Naive thymus-derived CD4-positive, alpha-beta T cell (primary cell): ENCODE measurements at regions not wholly inside any gene's neighbourhood (a gene's known extent, or its start where the extent isn't known, plus 50 kb on each side); places are given as distances from the start of the nearest gene placed in this dataset.
"Not testable (repeated sequence)": the region's sequence is repeated elsewhere in the genome, so short reads cannot be mapped to it uniquely, and the experiment has no call there.

Source experiments
- ATAC-seq: fragments of 150-1000 bp; cut with Tn5 transposase; 2 replicates; pipeline ENCODE4 v1.10.0; 2021; ENCODE audit warnings: mild to moderate bottlenecking, moderate library complexity
- CTCF ChIA-PET: fragments of 350-600 bp; sonication (Branson Sonifier 250); formaldehyde crosslinking; loops from one replicate; lab custom pipeline; 2021; ENCODE audit warnings: antibody characterized with exemption; lab: Charles Lee
- POLR2A ChIA-PET: fragments of 350-600 bp; sonication (Branson Sonifier 250); formaldehyde crosslinking; loops from one replicate; lab custom pipeline; 2021; ENCODE audit warnings: antibody characterized with exemption, inconsistent platforms; lab: Charles Lee
- DNase-seq, 9 donors: peaks; one replicate each; pipeline versions ENCODE4 v3.0.0 to v3.0.0-alpha.2; 2020 to 2022; ENCODE audit warnings: mixed read lengths in 1 of 9
- H3K27ac ChIP-seq: one replicate; pipeline ENCODE4 v1.7.0; 2013; ENCODE audit warnings: mild to moderate bottlenecking, low read depth, low read length, moderate library complexity
- H3K27me3 ChIP-seq, 2 donors: one replicate each; pipeline ENCODE4 v1.7.0; 2013; ENCODE audit warnings: low read length in 2 of 2, mild to moderate bottlenecking in 2 of 2, moderate library complexity in 2 of 2; ENCODE audit not compliant: control insufficient read depth in 2 of 2, insufficient read depth in 2 of 2
- H3K36me3 ChIP-seq, 3 experiments: 1 replicate in 2 of 3; 2 replicates in 1 of 3; pipeline ENCODE4 v1.7.0; 2013; ENCODE audit warnings: low read length in 3 of 3, mild to moderate bottlenecking in 3 of 3, moderate library complexity in 1 of 3; ENCODE audit not compliant: insufficient read depth in 3 of 3, control insufficient read depth in 2 of 3
- H3K4me1 ChIP-seq, 2 donors: one replicate each; pipeline ENCODE4 v1.7.0; 2013; ENCODE audit warnings: low read length in 2 of 2, mild to moderate bottlenecking in 2 of 2, moderate library complexity in 1 of 2; ENCODE audit not compliant: control insufficient read depth in 2 of 2, insufficient read depth in 2 of 2
- H3K4me3 ChIP-seq: 2 replicates; pipeline ENCODE4 v1.7.0; 2013; ENCODE audit warnings: mild to moderate bottlenecking, low read length
- H3K9me3 ChIP-seq, 3 experiments: 1 replicate in 2 of 3; 2 replicates in 1 of 3; pipeline ENCODE4 v1.7.0; 2013; ENCODE audit warnings: low read length in 3 of 3; ENCODE audit not compliant: control insufficient read depth in 2 of 3
- H3K27ac Mint-ChIP-seq, 9 donors: one replicate each; pipeline ENCODE4 v1.8.0; 2020 to 2022; ENCODE audit warnings: mixed read lengths in 9 of 9, mild to moderate bottlenecking in 8 of 9, moderate library complexity in 5 of 9, inconsistent platforms in 2 of 9
- H3K27me3 Mint-ChIP-seq, 5 donors: one replicate each; pipeline ENCODE4 v1.8.0; 2021 to 2022; ENCODE audit warnings: mixed read lengths in 5 of 5, mild to moderate bottlenecking in 1 of 5
- H3K36me3 Mint-ChIP-seq, 5 donors: one replicate each; pipeline ENCODE4 v1.8.0; 2020 to 2022; ENCODE audit warnings: mixed read lengths in 5 of 5, mild to moderate bottlenecking in 3 of 5, inconsistent platforms in 1 of 5
- H3K4me1 Mint-ChIP-seq, 7 donors: one replicate each; pipeline ENCODE4 v1.8.0; 2020 to 2022; ENCODE audit warnings: mixed read lengths in 7 of 7, mild to moderate bottlenecking in 3 of 7, inconsistent platforms in 1 of 7
- H3K4me3 Mint-ChIP-seq, 10 donors: one replicate each; pipeline ENCODE4 v1.8.0; 2020 to 2022; ENCODE audit warnings: mild to moderate bottlenecking in 10 of 10, mixed read lengths in 10 of 10, moderate library complexity in 6 of 10, inconsistent platforms in 2 of 10
- H3K9me3 Mint-ChIP-seq, 11 donors: one replicate each; pipeline ENCODE4 v1.8.0; 2020 to 2022; ENCODE audit warnings: mixed read lengths in 11 of 11, mild to moderate bottlenecking in 4 of 11, inconsistent platforms in 1 of 11, moderate library complexity in 1 of 11
- intact Hi-C, 2 donors: fragments of 100-400 bp; cut with micrococcal nuclease; formaldehyde crosslinking; loops; one replicate each; pipeline ENCODE4 v1.15.1; 2023

- CTCF ChIA-PET, DNase-seq, H3K4me1 Mint-ChIP-seq, H3K4me1 ChIP-seq, H3K4me3 ChIP-seq, H3K36me3 Mint-ChIP-seq, POLR2A ChIA-PET, H3K27me3 ChIP-seq, H3K4me3 Mint-ChIP-seq, H3K27ac ChIP-seq, H3K36me3 ChIP-seq, H3K27me3 Mint-ChIP-seq, ATAC-seq, H3K9me3 ChIP-seq, intact Hi-C loops, H3K27ac Mint-ChIP-seq: not testable (repeated sequence)
- peaks cover 0 to 13% (median 4%) of the 10 kb centered on the region in 11 donors for H3K9me3 Mint-ChIP-seq
Observed at GRCh38 chr12:115285429-115285828, 601.5 kb upstream of the TBX3 start.

GRCh38 chr12:115273456-115273855 is 589.5 kb upstream of the TBX3 start:
- no peak overlapping the region for H3K4me3 ChIP-seq
- Mint-ChIP-seq H3K27me3 (peaks cover 0 to 6% (median 0%) of the 10 kb centered on the region in 5 donors), H3K4me3 (no peak overlapping the region), H3K9me3 (peaks cover 0 to 23% (median 4%) of the 10 kb centered on the region in 11 donors), H3K27ac (no peak overlapping the region), H3K4me1 (no peaks in the 10 kb centered on the region), H3K36me3 (no peaks in the 10 kb centered on the region)
- H3K36me3 ChIP-seq, result no peaks in the 10 kb centered on the region
- DNase-seq (no peak), ATAC-seq (no peak)
- no peaks in the 10 kb centered on the region for H3K9me3 ChIP-seq
- no peaks in the 10 kb centered on the region for H3K27me3 ChIP-seq
- no peaks in the 10 kb centered on the region for H3K4me1 ChIP-seq
- POLR2A ChIA-PET, result no interaction called here
- CTCF ChIA-PET, result no interaction called here
- H3K27ac ChIP-seq, result no peak overlapping the region
- intact Hi-C loops, result no loop called here

- H3K27ac ChIP-seq, result no peak overlapping the region
Observed at GRCh38 chr12:115268451-115268850, 584.5 kb upstream of the TBX3 start.

GRCh38 chr12:115267891-115268290 is 583.9 kb upstream of the TBX3 start:
- CTCF ChIA-PET, result no interaction called here
- peaks cover 0 to 6% (median 0%) of the 10 kb centered on the region in 5 donors for H3K27me3 Mint-ChIP-seq
- no peaks in the 10 kb centered on the region for H3K4me1 Mint-ChIP-seq
- no peaks in the 10 kb centered on the region for H3K9me3 ChIP-seq
- H3K4me3 ChIP-seq, result no peak overlapping the region
- no peak for DNase-seq
- H3K4me1 ChIP-seq, result no peaks in the 10 kb centered on the region
- no peaks in the 10 kb centered on the region for H3K27me3 ChIP-seq
- ATAC-seq, result no peak
- no peak overlapping the region for H3K27ac ChIP-seq
- intact Hi-C loops, result no loop called here
- H3K4me3 Mint-ChIP-seq, result no peak overlapping the region
- POLR2A ChIA-PET, result no interaction called here
- H3K36me3 Mint-ChIP-seq, result no peaks in the 10 kb centered on the region
- no peak overlapping the region for H3K27ac Mint-ChIP-seq
- H3K36me3 ChIP-seq, result no peaks in the 10 kb centered on the region
- H3K9me3 Mint-ChIP-seq, result peaks cover 0 to 20% (median 6%) of the 10 kb centered on the region in 11 donors

More at GRCh38 chr12:115268451-115268850, 584.5 kb upstream of the TBX3 start:
- no peak overlapping the region for H3K4me3 ChIP-seq
- H3K4me3 Mint-ChIP-seq, result no peak overlapping the region
- no peak overlapping the region for H3K27ac Mint-ChIP-seq
- ATAC-seq, result no peak
- ChIA-PET CTCF (no interaction called here), POLR2A (no interaction called here)
- peaks cover 0 to 20% (median 6%) of the 10 kb centered on the region in 11 donors for H3K9me3 Mint-ChIP-seq
- H3K36me3 ChIP-seq, result no peaks in the 10 kb centered on the region
- H3K36me3 Mint-ChIP-seq, result no peaks in the 10 kb centered on the region
- intact Hi-C loops, result no loop called here
- H3K9me3 ChIP-seq, result no peaks in the 10 kb centered on the region
- peaks cover 0 to 6% (median 0%) of the 10 kb centered on the region in 5 donors for H3K27me3 Mint-ChIP-seq
- no peaks in the 10 kb centered on the region for H3K27me3 ChIP-seq
- no peaks in the 10 kb centered on the region for H3K4me1 Mint-ChIP-seq
- DNase-seq, result no peak
- no peaks in the 10 kb centered on the region for H3K4me1 ChIP-seq

GRCh38 chr12:115267464-115267863 is 583.5 kb upstream of the TBX3 start:
- Histone ChIP-seq H3K27ac (no peak overlapping the region), H3K27me3 (no peaks in the 10 kb centered on the region), H3K4me3 (no peak overlapping the region), H3K4me1 (no peaks in the 10 kb centered on the region), H3K9me3 (no peaks in the 10 kb centered on the region), H3K36me3 (no peaks in the 10 kb centered on the region)
- intact Hi-C loops, result no loop called here
- H3K27ac Mint-ChIP-seq, result no peak overlapping the region
- no peaks in the 10 kb centered on the region for H3K36me3 Mint-ChIP-seq
- DNase-seq, result no peak
- ChIA-PET CTCF (no interaction called here), POLR2A (no interaction called here)
- H3K9me3 Mint-ChIP-seq, result peaks cover 0 to 20% (median 6%) of the 10 kb centered on the region in 11 donors
- ATAC-seq, result no peak
- H3K27me3 Mint-ChIP-seq, result peaks cover 0 to 6% (median 0%) of the 10 kb centered on the region in 5 donors
- H3K4me3 Mint-ChIP-seq, result no peak overlapping the region
- no peaks in the 10 kb centered on the region for H3K4me1 Mint-ChIP-seq

GRCh38 chr12:115264605-115265004 is 580.6 kb upstream of the TBX3 start:
- peaks cover 0 to 12% (median 4%) of the 10 kb centered on the region in 11 donors for H3K9me3 Mint-ChIP-seq
- H3K27ac Mint-ChIP-seq, result no peak overlapping the region

GRCh38 chr12:115261691-115262398 is 577.9 kb upstream of the TBX3 start:
- no peak for DNase-seq
- Histone ChIP-seq H3K4me3 (no peak overlapping the region), H3K36me3 (no peaks in the 10 kb centered on the region), H3K27me3 (no peaks in the 10 kb centered on the region), H3K4me1 (no peaks in the 10 kb centered on the region), H3K9me3 (no peaks in the 10 kb centered on the region), H3K27ac (no peak overlapping the region)
- Mint-ChIP-seq H3K4me1 (no peaks in the 10 kb centered on the region), H3K4me3 (no peak overlapping the region), H3K36me3 (no peaks in the 10 kb centered on the region), H3K27me3 (peaks cover 0 to 4% (median 0%) of the 10 kb centered on the region in 5 donors), H3K27ac (no peak overlapping the region), H3K9me3 (peaks cover 0 to 11% (median 4%) of the 10 kb centered on the region in 11 donors)
- no peak for ATAC-seq
- intact Hi-C loops, result no loop called here
- CTCF ChIA-PET, result no interaction called here
- POLR2A ChIA-PET, result no interaction called here

More at GRCh38 chr12:115264605-115265004, 580.6 kb upstream of the TBX3 start:
- H3K4me3 ChIP-seq, result no peak overlapping the region
- H3K27me3 ChIP-seq, result no peaks in the 10 kb centered on the region
- ChIA-PET POLR2A (no interaction called here), CTCF (no interaction called here)
- H3K27me3 Mint-ChIP-seq, result peaks cover 0 to 4% (median 0%) of the 10 kb centered on the region in 5 donors
- no peak for DNase-seq
- no peaks in the 10 kb centered on the region for H3K36me3 Mint-ChIP-seq
- intact Hi-C loops, result no loop called here
- H3K9me3 ChIP-seq, result no peaks in the 10 kb centered on the region
- ATAC-seq, result no peak
- no peaks in the 10 kb centered on the region for H3K4me1 ChIP-seq
- no peak overlapping the region for H3K27ac ChIP-seq
- H3K4me3 Mint-ChIP-seq, result no peak overlapping the region
- no peaks in the 10 kb centered on the region for H3K4me1 Mint-ChIP-seq
- no peaks in the 10 kb centered on the region for H3K36me3 ChIP-seq
